ENCODE measurements at regions not wholly inside any gene's neighbourhood (a gene's known extent, or its start where the extent isn't known, plus 50 kb on each side); places are given as distances from the start of the nearest gene placed in this dataset.

DNA sequence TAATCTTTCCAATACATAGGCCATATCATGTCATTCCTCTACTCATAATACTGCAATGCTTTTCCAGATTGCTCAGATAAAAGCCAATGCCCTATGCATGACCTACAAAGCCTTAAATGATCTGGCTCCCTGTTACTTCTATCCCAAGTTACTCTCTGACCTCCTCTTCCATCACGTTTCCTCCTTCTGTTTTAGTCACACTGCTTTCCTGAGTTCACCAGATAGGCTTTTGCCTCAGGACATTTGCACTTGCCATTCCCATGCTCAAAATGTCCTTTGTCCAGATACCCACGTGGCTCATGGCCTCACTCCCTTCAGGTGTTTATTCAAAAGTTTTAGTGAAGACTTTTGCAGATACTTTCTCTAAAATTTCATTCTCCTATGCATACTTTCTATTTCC, 138.7 kb upstream of the PRICKLE1 start:
- TF ChIP-seq CTCF (IDR thresholded peaks at IDR 0.05) (no peak), POLR2A (IDR thresholded peaks at IDR 0.05) (no peak), POLR2AphosphoS5 (IDR thresholded peaks at IDR 0.05) (no peak)

All from prostate gland (tissue), 2 donors.